ENCODE measurements at regions not wholly inside any gene's neighbourhood (a gene's known extent, or its start where the extent isn't known, plus 50 kb on each side); places are given as distances from the start of the nearest gene placed in this dataset.
A peak's percentile ranks its signal among the peaks of the same experiment; 100 is the strongest.

DNA sequence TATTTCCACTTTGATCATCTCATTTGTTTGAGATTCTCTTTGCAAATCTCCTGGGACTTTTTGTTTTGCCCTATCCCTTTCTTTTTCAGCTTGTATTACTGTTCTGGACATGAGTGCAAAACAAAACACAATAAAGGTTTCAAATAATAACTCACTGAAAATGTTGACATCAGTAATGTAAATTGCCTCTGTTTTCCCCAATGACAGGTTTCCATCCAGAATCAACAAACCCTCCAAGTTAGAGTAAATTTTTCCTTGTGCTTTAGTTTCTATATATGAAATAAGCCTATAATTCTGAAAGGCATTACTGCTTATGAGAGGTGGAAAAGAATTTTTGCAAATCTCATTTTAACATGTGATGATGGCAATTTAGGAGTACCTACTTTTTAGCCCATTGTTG, 187.0 kb upstream of the ANO3 start:
- no peak for DNase-seq (ENCODE audit: low read depth)

DNA sequence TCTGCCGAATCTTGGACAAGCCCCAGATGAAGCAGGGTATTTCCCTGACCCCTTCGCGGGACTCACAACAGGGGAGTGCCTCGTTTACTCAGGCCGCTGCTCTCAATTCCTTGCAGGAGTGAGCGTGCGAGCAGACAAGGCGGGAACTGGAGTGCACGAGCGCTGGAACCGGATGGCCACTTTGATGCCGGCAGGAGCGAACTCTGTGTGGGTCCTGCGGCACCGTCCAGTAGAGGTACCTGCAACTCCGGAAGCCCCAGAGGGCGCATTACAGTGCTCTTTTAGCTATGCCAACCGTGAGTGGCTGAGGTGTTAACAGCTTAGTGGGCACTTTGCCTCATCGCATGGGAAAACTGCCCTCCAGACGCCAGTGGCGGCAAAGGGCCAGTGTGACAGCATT, 182.3 kb upstream of the ANO3 start:
- DNase-seq (ENCODE audit: low read depth), result no peak

DNA sequence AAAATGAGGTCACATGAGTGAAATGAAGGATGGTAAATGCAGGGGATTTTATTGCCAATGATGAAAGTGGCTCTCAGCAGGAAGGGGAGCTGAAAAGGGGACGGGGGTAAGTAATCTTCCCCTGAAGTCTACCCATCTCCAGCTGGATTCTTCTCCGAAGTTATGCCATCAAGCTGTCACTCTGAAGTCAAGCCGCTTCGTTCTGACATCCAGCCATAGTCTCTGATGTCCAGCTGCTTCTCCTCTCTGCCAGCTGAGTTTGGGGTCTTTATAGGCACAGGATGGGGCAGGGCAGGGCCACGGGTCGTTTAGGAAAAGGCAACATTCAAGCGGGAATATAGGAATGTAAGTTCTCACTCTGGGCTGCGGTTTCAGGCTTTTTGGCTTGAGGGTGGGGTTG, 181.9 kb upstream of the ANO3 start:
- no peak for DNase-seq (ENCODE audit: low read depth)

DNA sequence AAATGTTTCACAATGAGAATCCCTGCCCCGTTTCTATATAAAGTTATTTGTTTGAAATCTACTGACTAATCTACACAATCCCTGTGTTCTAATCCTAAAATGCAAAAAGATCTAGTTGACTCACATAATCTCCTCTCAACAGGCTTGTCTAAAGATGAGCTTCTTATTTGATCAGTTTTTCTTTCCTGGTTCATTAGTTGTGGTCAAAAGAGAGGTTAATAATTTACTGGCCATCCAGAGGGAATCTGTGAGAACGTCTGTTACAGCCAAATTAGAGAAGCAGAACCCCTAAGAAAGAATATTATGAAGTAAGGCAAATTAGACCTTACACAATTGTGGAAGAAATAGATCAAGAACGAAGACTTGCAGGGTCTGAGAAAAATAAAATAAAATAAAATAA, 173.7 kb upstream of the ANO3 start:
- no peak for DNase-seq (ENCODE audit: low read depth)

DNA sequence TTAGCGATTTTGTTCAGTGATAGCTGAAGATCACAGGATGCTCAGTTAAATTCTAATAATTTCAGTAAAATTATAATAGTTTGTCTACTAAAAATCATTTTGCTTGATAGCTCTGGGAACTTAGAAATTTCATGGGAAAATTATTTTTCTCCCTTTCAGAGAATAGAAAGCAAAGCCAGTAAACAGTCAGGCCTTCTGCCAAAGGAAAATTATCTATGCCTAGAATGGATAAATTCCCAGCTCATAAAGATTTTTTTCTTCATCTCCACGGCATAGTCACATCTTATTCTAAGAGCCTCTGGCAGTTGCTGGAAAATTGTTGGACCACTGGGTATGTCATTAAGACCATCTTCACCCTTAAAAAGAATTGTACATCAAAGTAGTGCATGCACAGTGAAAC, 169.6 kb upstream of the ANO3 start:
- DNase-seq (ENCODE audit: low read depth), result no peak

DNA sequence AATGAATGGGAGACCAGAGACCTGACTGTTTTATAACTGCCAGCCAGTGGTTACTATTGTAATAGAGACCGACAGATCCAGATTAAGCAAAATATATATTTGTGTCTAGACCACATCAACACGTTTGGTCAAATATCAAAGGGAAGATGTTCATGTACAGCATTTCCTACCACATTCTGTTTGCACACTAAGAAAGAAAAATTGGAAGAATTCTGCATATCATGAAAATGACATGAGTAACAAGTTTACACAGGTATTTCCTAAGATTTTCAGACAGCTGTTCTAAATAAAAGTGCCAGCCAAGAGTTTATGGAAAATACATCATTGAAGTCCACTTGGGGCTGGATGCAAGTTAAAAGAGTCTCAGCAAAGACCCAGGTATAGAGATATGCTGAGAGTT, 145.5 kb upstream of the ANO3 start:
- no peak for DNase-seq (ENCODE audit: low read depth)

DNA sequence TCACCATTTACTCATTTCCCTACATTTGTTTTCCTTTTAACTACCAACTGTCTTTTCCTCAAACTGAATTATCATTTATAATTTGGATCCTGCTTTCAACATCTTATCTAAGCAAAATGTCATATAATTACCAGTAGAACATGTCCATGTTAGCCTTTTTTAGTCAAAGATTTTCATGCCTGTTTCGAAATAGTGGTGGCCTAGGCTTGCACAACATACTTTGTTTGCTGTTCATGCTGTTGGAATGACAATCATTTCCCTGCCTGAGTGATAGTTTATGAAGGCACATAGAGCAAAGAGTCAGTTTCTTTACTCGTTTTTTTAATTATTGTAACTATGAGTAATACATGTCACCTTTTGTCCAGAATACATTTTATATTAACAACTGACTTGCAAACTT, 144.3 kb upstream of the ANO3 start:
- peak; percentile 45 for DNase-seq (ENCODE audit: low read depth)

DNA sequence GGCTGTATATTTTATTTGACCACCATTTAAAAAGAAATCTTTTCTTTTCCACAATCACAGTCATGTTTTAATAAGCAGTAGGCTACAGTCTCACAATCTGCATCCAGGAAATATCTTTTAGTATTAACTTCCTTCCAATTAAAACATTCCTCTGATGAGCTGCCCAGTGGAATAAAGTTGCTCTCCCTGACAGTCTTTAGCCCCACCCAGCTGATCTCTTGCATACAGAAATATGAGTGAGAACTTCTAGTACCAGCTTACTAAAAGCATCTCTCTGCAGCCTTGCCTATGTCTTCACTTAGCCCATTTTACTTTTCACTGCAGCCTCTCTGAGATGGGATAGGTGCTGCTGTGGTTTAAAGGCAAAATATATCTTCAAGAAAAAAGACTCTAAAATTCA, 143.4 kb upstream of the ANO3 start:
- DNase-seq (ENCODE audit: low read depth), result no peak

DNA sequence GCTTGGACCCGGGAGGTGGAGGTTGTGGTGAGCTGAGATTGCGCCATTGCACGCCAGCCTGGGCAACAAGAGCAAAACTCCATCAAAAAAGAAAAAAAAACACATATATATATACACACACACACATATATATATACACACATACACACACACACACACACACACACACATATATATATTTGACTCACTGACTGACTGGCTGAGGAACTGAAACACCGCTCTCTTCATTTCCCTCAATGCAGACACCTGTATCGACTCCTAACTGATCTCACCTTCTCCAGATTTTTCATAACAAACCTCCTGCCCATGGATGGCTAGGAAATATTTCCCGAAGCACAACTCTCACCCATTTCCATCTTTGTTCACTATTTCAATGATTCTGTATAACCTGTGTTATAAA, 140.7 kb upstream of the ANO3 start:
- no peak for DNase-seq (ENCODE audit: low read depth)

DNA sequence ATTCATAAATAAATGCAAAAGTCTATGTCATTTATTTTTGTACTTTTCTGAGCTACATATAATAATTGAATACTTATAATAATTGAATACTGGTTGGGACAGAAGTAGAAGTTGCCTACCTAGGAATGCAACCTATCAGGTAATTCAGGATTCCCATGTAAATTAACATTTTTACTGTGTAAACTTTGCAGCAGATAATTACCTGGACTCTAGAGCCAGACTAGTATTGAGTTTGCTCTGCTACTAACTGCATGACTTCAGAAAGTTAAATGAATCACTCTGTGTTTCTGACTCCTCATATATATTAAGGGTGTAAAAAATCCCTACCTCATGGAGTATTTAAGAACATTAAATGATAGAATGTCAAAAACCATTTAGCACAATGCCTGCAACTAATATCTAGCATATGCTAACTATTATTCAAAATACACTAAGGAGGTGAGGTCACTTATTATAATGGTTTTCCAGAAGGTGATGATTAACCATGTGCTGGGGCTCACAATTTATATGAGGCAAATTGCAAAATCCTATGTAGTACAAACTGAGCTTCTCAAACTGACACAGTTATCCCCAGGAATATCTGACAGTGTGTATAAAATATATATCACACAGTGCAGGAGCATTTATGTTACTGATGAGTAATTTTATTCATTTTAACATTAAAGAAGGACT, 138.1 kb upstream of the ANO3 start:
- no peak for DNase-seq (ENCODE audit: low read depth)

DNA sequence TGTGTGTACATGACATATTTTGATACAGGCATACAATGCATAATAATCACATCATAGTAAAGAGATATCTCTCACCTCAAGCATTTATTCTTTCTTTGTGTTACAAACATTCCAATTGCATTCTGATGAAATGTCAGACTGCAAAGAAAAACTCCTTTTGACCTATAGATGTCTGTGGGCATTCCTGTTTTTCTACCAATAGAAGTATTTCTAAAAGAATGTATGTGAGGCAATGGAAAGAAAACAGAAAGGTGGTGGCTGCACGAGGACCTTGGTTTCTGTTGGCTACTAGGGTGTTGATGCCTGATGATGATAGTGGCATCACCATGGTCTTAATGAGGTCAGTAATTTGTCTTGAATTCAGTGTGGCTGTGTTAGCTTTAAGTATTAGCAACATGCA, 137.0 kb upstream of the ANO3 start:
- no peak for DNase-seq (ENCODE audit: low read depth)

DNA sequence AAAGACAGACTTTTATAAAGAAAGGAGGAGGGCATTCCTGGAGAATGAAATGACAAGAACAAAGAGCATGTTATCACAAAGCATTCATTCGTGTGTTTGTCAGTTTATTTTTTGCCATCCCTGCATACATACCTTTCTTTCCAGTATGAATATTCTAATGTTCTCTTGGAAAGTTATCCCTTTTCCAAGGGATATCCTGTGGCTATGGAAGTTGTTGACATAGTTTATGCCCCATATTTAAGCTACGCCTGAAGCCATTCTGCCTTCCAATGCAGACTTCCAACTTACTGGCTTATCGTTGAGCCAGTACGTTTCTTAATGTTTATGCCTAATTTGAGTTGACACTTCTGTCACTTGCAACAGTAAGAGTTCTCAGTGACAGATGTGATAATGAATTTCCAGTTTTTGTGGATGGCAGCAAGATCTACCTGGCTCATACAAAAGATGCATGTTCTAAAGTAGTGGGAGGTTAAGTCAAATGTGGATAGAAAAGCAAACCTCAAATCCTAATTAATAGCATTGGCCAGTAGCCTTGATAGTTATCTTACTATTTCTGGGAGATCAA, 133.3 kb upstream of the ANO3 start:
- no peak for DNase-seq (ENCODE audit: low read depth)

DNA sequence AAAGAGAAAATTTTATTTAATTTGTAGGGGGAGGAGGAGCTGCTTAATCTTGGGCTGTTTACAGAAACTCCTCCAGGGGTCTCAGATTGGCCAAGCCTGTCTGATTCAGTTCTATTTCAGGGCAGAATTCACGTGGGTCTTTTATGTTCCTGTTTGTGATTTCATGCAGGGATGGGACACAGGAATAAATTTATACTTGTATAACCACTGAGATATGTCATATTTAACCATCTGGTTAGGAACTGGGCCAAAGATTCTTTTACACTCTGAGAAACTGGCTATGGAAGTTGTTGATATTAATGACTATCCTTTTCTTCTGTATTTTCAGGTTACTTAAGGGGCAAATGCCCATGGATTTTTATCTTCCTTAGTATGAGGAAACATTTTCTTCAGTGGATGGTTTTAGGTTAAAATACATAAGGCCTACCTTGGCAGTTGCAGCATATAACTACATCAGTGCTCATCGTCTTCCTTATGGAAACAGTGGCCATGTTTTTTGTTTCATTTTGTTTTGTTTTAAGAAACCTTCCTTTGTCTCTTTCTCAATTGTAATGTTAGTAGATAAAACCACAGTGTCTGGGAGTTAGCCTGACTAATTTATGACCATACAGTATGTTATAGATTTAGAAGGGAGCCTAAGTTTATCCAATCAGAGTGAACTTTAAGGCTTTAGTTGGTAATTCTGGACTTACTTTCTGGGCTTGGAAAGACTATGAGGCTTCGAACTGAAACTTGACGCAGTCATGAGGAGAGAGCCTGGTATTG, 132.4 kb upstream of the ANO3 start:
- peak; percentile 24 for DNase-seq (ENCODE audit: low read depth)

DNA sequence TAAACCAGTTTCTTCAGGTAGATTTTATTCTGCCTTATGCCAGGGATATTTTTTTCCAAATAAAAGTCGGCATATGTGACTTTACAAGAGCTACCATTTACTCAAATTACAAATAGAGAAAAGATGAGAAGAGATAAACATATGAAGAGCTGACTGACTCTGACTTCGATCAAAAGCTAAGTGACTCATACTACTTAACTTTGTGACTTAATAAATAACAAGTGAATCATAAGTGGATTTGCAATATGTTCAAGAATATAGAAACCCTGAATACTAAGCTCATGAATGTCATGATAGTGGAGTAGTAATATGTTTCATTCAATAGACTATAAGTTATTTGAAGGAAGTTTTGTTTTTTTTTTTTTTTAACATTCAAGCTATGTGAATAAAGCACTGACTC, 130.5 kb upstream of the ANO3 start:
- no peak for DNase-seq (ENCODE audit: low read depth)

DNA sequence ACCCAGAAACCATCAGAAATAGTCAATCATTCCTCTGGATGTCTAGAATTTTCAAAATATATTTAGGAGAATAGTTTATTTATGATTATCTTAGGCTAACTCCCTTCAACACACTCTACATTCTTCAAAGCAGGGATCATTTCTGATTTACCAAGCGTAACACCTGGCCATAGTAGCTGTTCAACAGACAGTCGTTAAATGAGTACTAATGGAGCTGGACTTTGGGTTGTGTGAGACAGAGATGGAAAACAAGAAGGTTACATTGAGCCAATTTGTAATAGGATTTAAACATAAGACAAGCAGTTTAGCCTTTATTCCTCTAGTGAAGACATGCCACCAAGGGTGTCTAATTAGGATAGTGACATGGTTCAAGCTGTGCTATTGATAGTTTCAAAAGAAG, 129.2 kb upstream of the ANO3 start:
- no peak for DNase-seq (ENCODE audit: low read depth)

DNA sequence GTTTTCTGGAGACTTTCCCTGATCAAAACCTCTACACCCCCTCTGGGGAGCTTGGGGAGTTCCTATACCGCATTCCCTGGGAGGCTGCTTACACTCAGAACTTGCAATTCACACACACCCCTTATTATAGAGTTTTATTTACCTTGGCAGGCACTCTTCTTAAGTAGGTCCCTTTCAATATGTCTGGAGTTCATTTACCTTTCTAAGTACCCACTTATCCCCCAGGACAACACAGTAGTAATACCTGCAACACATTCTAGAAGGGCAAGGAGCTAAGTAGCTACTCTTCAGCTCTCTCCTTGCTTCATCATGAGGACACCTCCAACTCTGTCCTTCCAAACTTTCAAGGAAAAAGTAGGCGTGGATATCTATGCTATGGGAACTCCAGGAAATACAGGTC, 127.8 kb upstream of the ANO3 start:
- no peak for DNase-seq (ENCODE audit: low read depth)

DNA sequence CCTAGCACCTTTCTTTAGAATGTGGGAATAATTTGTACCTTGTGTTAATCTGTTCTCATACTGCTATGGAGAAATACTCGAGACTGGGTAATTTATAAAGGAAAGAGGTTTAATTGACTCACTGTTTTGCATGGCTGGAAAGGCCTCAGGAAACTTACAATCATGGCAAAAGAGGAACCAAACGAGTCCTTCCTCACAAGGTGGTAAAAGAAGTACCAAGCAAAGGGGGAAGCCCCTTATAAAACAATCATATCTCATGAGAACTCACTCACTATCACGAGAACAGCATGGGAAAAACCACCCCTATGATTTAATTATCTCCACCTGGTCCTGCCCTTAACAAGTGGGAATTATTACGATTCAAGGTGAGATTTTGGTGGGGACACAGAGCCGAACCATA, 127.1 kb upstream of the ANO3 start:
- no peak for DNase-seq (ENCODE audit: low read depth)

DNA sequence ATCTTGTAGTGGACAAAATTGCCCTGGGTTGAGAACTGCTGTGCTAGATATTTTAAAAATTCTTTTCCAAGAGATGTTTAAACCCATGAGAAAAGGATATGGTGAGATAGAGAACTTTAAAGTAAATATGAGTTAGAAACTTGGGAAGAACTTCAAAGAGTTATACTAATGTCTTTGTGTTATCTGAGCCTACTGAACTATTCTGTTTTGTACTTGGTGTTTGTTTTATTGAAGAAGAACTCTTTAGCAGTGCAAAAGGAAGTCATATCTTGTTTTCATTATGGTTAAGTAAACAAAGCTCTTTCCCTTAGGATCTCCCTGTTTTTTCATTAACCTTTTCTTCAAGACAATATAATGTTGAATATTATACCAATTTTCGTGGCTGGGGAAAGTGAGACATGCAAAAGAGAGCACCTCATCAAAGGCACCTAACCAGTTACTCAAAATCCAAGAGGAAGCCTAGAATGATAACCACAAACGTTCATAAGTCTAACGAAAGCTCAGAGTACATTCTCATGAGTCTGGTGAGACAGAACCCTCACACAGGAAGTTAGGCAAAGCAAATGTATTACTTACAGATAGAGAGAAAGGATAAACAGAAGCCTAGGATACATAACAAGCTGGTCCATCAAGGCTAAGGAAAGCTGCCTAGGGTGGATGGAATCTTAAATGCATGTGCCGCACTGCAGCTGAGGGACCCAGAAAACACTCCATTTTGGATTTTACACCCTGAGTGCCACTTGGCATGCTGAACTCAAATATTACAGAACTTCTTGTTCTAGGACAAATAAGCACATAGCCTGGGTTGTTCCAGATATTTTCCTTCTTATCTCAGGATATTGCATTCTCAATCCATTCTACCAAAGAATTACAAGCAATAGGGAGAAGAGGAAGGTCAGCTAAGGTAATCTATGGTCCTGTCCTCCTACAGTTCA, 112.5 kb upstream of the ANO3 start:
- no peak for DNase-seq (ENCODE audit: low read depth)

DNA sequence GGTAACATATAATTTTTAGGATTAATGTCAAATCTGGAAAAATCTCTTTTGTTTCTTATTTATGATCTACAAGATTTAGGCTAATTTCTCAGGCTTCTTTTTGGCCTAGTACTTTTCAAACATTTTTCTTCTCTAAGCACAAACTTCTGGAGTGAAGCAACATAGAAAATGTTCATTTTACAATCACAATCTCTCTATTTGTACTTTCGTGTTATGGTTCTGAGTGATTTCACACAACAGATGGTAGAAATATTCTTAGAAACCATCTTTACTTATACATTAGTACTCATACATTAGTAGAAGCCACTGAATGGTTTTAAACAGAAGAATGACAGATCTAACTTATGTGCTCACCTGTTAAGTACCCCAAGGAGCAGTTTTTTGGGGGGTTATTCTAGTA, 106.3 kb upstream of the ANO3 start:
- no peak for DNase-seq (ENCODE audit: low read depth)

DNA sequence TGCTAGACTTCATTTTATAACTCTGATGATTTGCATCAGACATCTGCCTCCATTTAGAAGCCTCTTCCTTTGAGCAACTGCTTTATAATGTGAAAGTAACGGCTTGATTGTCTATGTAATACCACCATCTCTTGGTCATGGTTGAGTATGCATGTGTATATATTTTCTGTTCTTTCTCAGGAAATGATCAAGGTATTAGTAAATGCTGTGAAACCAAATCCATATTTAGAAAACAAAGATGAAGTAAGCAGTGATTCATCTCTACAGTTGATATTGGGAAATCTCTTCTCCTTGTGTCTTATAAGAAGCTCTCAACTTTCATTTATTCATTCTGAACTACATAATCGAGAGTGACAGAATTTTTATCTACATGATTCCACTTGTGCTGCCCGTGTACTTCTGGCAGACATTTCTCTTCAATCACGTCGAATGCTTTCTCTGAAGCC, 104.6 kb upstream of the ANO3 start:
- DNase-seq (ENCODE audit: low read depth), result peak; percentile 55

DNA sequence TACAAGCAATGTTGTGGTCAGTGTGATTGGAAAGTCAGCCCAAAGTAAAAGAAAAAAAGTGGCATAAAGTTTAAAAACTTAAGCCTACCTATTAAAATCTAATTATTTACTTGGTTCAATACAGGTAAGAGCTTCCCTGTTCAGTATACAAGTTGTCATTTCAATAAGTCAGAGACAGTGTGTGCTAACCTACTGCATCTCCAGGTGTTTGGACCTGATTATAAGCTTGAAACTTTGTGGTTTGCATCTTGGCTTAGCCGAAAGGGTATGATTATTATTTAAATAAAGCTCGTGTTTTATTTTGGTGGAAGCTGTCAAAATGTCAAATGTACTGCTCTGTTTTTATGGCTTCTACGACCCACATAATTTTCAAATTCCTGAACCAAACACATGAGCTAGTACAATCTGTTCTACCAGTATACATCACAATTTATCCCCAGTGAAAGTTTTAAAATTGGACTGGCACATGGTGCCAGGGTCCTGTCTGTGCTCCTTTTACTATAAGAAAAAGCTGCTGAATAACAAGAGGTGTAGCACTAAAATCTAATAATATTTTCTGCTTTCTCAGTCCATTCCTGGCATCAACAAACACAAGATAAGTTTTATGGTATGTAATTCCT, 103.9 kb upstream of the ANO3 start:
- no peak for DNase-seq (ENCODE audit: low read depth)
